Muscle of arm (tissue), 1 donor: ENCODE measurements at regions not wholly inside any gene's neighbourhood (a gene's known extent, or its start where the extent isn't known, plus 50 kb on each side); places are given as distances from the start of the nearest gene placed in this dataset.
"Not testable (repeated sequence)": the region's sequence is repeated elsewhere in the genome, so short reads cannot be mapped to it uniquely, and the experiment has no call there.

ENCODE experiments used
- DNase-seq: peaks from one replicate; pipeline ENCODE4 v3.0.0-alpha.2; 2013

- DNase-seq, result no peak
Observed at GRCh38 chr7:51452694-51453093, 136.1 kb upstream of the COBL start.

- no peak for DNase-seq
Observed at GRCh38 chr7:51451751-51452476, 135.3 kb upstream of the COBL start.

- DNase-seq, result no peak
Observed at GRCh38 chr7:51450541-51450940, 133.9 kb upstream of the COBL start.

- DNase-seq, result no peak
Observed at GRCh38 chr7:51446785-51447184, 130.2 kb upstream of the COBL start.

- no peak for DNase-seq
Observed at GRCh38 chr7:51446356-51446755, 129.7 kb upstream of the COBL start.

- DNase-seq, result no peak
Observed at GRCh38 chr7:51444936-51445335, 128.3 kb upstream of the COBL start.

GRCh38 chr7:51430480-51431086 lies 114.0 kb upstream of the COBL start:
- DNase-seq, result peak; percentile 66

- no peak for DNase-seq
Observed at GRCh38 chr7:51428217-51428887, 111.7 kb upstream of the COBL start.

GRCh38 chr7:51426163-51426562 lies 109.6 kb upstream of the COBL start:
- no peak for DNase-seq

- DNase-seq, result not testable (repeated sequence)
Observed at GRCh38 chr7:51409934-51410333, 93.3 kb upstream of the COBL start.

- not testable (repeated sequence) for DNase-seq
Observed at GRCh38 chr7:51397608-51398007, 81.0 kb upstream of the COBL start.

GRCh38 chr7:51393003-51393402 lies 76.4 kb upstream of the COBL start:
- not testable (repeated sequence) for DNase-seq

GRCh38 chr7:51389952-51390351 lies 73.3 kb upstream of the COBL start:
- DNase-seq, result not testable (repeated sequence)

GRCh38 chr7:51389216-51389812 lies 72.7 kb upstream of the COBL start:
- not testable (repeated sequence) for DNase-seq

GRCh38 chr7:51388241-51388640 lies 71.6 kb upstream of the COBL start:
- not testable (repeated sequence) for DNase-seq

GRCh38 chr7:51386806-51387568 lies 70.4 kb upstream of the COBL start:
- DNase-seq, result not testable (repeated sequence)

- not testable (repeated sequence) for DNase-seq
Observed at GRCh38 chr7:51386184-51386583, 69.6 kb upstream of the COBL start.

- not testable (repeated sequence) for DNase-seq
Observed at GRCh38 chr7:51382243-51382642, 65.6 kb upstream of the COBL start.

- DNase-seq, result no peak
Observed at GRCh38 chr7:51376420-51377092, 59.9 kb upstream of the COBL start.

GRCh38 chr7:51374936-51375335 lies 58.3 kb upstream of the COBL start:
- DNase-seq, result no peak

- DNase-seq, result not testable (repeated sequence)
Observed at GRCh38 chr7:51373607-51374006, 57.0 kb upstream of the COBL start.
